ENCODE measurements at regions not wholly inside any gene's neighbourhood (a gene's known extent, or its start where the extent isn't known, plus 50 kb on each side); places are given as distances from the start of the nearest gene placed in this dataset.

DNA sequence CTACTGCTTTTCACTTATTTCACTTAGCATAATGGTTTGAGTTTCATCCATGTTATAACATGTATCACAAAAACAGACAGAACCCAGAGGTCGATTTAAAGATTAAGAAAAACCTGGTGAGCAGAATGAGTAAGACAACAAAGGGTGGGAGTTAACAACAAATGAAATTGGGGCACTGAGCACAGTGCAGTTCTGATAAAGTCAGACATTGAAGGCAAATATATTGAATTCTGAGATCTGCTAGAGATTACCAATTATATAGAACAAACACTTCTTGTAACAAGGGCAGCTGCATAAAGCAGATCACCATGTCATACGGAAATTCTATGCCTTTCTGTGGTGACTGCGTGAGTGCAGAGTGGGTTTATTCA, 517.3 kb upstream of the RORB start:
- Histone ChIP-seq H3K9me3 (ENCODE audit: control insufficient read depth, insufficient read depth, low read depth, low read length) (no peaks in the 10 kb centered on the region), H3K27me3 (ENCODE audit: control insufficient read depth, insufficient read depth, low read length) (no peaks in the 10 kb centered on the region), H3K9ac (ENCODE audit: low read length) (no peak overlapping the region), H3K4me3 (ENCODE audit: low read depth, low read length) (no peak overlapping the region), H3K27ac (ENCODE audit: low read depth, low read length) (no peak overlapping the region), H3K36me3 (ENCODE audit: control insufficient read depth, insufficient read depth, low read length) (no peaks in the 10 kb centered on the region), H3K4me1 (ENCODE audit: control insufficient read depth, insufficient read depth, low read length) (no peaks in the 10 kb centered on the region)

DNA sequence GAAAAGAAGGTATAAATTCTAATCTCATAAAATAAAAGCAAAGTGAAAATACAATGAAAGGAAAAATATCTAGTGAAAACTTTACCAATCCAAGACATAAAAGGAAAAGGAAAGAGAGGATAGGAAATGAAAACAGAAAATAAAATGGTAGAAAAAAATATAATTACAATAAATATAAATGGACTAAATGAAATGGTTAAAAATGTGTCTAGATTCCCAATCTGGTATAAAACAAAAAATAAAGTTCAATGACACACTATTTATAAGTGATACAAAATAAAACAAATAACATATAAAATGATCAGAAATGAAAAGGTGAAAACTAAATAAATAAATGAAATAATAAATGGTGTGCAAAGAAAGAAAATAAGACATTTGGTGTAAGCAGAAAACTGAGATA, 516.4 kb upstream of the RORB start:
- Histone ChIP-seq H3K9me3 (ENCODE audit: control insufficient read depth, insufficient read depth, low read depth, low read length) (no peaks in the 10 kb centered on the region), H3K36me3 (ENCODE audit: control insufficient read depth, insufficient read depth, low read length) (no peaks in the 10 kb centered on the region), H3K9ac (ENCODE audit: low read length) (no peak overlapping the region), H3K27me3 (ENCODE audit: control insufficient read depth, insufficient read depth, low read length) (no peaks in the 10 kb centered on the region), H3K4me1 (ENCODE audit: control insufficient read depth, insufficient read depth, low read length) (no peaks in the 10 kb centered on the region), H3K4me3 (ENCODE audit: low read depth, low read length) (no peak overlapping the region), H3K27ac (ENCODE audit: low read depth, low read length) (no peak overlapping the region)

DNA sequence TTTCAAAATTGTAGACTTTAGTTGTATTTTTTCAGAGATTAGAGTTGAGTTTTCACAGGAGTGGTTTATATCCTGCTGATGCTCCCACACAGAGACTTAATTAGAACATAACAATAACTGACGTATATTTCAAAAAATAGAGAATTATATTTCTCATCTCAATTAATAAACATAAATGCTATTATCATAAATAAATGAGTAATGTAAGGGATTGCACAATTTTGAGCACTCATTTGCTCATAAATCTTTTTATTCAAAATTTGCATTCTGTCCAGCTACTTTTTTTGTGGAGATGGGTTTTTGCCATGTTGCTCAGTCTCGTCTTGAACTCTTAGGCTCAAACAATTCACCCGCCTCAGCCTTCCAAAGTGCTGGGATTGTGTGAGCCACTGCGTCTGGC, 515.7 kb upstream of the RORB start:
- H3K36me3 ChIP-seq (ENCODE audit: control insufficient read depth, insufficient read depth, low read length) = no peaks in the 10 kb centered on the region
- H3K4me1 ChIP-seq (ENCODE audit: control insufficient read depth, insufficient read depth, low read length) = no peaks in the 10 kb centered on the region
- no peak overlapping the region for H3K4me3 ChIP-seq (ENCODE audit: low read depth, low read length)
- H3K9me3 ChIP-seq (ENCODE audit: control insufficient read depth, insufficient read depth, low read depth, low read length) = no peaks in the 10 kb centered on the region
- no peak overlapping the region for H3K9ac ChIP-seq (ENCODE audit: low read length)
- H3K27ac ChIP-seq (ENCODE audit: low read depth, low read length) = no peak overlapping the region
- H3K27me3 ChIP-seq (ENCODE audit: control insufficient read depth, insufficient read depth, low read length) = no peaks in the 10 kb centered on the region

DNA sequence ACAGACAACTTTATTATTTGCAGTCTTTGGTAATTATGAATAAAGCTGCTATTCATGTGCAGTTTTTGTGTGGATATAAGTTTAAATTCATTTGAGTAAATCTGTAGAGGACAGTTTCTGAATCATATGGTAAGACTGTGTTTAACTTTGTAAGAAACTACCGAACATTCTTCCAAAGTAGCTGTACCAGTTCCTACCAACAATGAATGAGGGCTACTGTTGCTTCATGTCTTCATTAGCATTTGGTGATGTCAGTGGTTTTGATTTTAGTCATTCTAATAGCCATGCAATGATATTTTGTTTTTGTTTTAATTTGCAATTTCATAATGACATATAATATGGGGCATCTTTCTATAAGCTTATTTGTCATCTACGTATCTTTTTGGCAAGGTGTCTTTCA, 501.3 kb upstream of the RORB start:
- Histone ChIP-seq H3K4me1 (ENCODE audit: control insufficient read depth, insufficient read depth, low read length) (peaks cover 19% of the 10 kb centered on the region), H3K27ac (ENCODE audit: low read depth, low read length) (no peak overlapping the region), H3K9me3 (ENCODE audit: control insufficient read depth, insufficient read depth, low read depth, low read length) (peaks cover 6% of the 10 kb centered on the region; the same call in 1 of the 2 replicates), H3K9ac (ENCODE audit: low read length) (no peak overlapping the region), H3K36me3 (ENCODE audit: control insufficient read depth, insufficient read depth, low read length) (no peaks in the 10 kb centered on the region), H3K27me3 (ENCODE audit: control insufficient read depth, insufficient read depth, low read length) (no peaks in the 10 kb centered on the region), H3K4me3 (ENCODE audit: low read depth, low read length) (no peak overlapping the region)

DNA sequence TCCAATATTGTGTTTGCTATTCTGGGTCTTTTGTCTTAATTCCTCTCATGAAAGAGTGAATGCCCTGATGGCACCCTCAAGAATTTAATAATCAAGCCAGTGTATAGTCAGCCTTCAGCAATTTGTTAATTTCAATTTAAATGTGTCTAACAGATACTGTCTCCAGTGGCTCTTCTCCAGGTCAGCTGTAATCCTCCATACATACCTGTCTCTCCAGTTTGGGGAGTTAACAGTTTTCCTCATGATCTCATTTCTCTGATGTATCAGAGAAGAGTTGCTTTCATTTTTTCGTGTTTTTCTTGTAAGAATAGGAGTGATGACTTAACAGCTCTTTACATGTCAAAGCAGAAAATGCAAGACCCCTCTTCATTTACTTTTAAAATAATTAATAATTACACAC, 500.3 kb upstream of the RORB start:
- H3K36me3 ChIP-seq (ENCODE audit: control insufficient read depth, insufficient read depth, low read length) = no peaks in the 10 kb centered on the region
- no peaks in the 10 kb centered on the region for H3K27me3 ChIP-seq (ENCODE audit: control insufficient read depth, insufficient read depth, low read length)
- H3K9ac ChIP-seq (ENCODE audit: low read length) = no peak overlapping the region
- H3K4me1 ChIP-seq (ENCODE audit: control insufficient read depth, insufficient read depth, low read length) = peaks cover 19% of the 10 kb centered on the region
- H3K9me3 ChIP-seq (ENCODE audit: control insufficient read depth, insufficient read depth, low read depth, low read length) = 0 out of 2 replicates have a peak, but pooled peaks cover 2% of the 10 kb centered on the region
- H3K4me3 ChIP-seq (ENCODE audit: low read depth, low read length) = no peak overlapping the region
- H3K27ac ChIP-seq (ENCODE audit: low read depth, low read length) = no peak overlapping the region

DNA sequence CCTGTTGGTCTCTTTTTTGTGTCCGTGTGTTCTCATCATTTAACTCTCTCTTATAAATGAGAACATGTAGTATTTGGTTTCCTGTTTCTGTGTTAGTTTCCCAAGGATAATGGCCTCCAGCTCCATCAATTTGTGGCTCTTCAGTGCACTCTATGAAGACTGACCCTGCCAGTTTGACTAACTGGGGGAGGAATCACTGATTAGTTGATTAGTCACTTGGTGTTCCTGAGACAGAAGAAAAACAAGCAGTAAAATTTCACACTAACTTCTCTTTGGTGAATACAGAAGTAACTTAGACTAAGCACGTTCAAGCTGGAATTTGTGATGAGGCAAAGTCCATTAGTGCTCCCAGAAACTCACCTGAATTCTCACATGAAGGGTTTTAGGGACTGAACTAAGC, 495.8 kb upstream of the RORB start:
- Histone ChIP-seq H3K4me3 (ENCODE audit: low read depth, low read length) (no peak overlapping the region), H3K9me3 (ENCODE audit: control insufficient read depth, insufficient read depth, low read depth, low read length) (no peaks in the 10 kb centered on the region), H3K4me1 (ENCODE audit: control insufficient read depth, insufficient read depth, low read length) (peaks cover 19% of the 10 kb centered on the region), H3K27me3 (ENCODE audit: control insufficient read depth, insufficient read depth, low read length) (no peaks in the 10 kb centered on the region), H3K36me3 (ENCODE audit: control insufficient read depth, insufficient read depth, low read length) (no peaks in the 10 kb centered on the region), H3K27ac (ENCODE audit: low read depth, low read length) (no peak overlapping the region), H3K9ac (ENCODE audit: low read length) (no peak overlapping the region)

DNA sequence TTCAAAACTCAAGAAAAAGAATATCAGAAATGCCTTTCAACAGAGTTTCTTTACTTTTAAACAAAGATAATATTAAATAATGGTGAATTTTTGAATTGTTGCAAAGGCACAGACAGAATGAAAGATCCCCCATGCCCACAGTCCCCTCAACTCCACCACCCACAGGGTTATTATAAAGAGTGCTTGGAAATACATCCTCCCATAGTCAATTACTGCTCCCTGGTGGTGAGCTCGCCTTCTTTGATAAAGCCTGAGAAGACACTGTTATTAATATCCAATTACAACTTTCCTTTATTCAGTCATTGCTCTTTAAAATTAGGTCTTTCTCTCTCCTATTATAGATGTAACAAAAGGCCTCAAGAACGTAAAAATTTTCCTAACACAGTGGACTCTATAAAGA, 490.2 kb upstream of the RORB start:
- H3K4me3 ChIP-seq (ENCODE audit: low read depth, low read length) = no peak overlapping the region

DNA sequence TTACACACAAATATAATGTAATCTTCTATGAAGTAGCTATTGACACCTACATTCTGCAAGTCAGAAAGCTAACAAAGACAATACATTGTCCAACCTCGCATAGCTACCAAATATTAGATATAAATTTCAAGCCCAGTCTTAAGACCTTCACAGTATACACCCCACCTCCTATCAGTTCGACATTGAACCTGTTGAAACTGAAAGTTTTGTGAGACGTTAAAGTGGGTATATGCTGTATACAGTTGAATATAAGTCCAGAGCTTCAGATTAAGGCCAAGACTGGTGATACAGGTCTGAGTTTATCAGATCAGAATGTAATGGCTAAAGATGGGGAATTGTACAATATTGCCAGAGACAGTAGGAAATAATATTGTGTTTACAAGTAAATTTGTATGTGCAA, 489.3 kb upstream of the RORB start:
- Histone ChIP-seq H3K4me3 (ENCODE audit: low read depth, low read length) (no peak overlapping the region), H3K27ac (ENCODE audit: low read depth, low read length) (no peak overlapping the region), H3K36me3 (ENCODE audit: control insufficient read depth, insufficient read depth, low read length) (no peaks in the 10 kb centered on the region), H3K4me1 (ENCODE audit: control insufficient read depth, insufficient read depth, low read length) (no peaks in the 10 kb centered on the region; the same call in 1 of the 2 replicates), H3K9me3 (ENCODE audit: control insufficient read depth, insufficient read depth, low read depth, low read length) (no peaks in the 10 kb centered on the region), H3K27me3 (ENCODE audit: control insufficient read depth, insufficient read depth, low read length) (no peaks in the 10 kb centered on the region), H3K9ac (ENCODE audit: low read length) (no peak overlapping the region)

More for the DNA sequence above, 490.2 kb upstream of the RORB start:
- no peak overlapping the region for H3K27ac ChIP-seq (ENCODE audit: low read depth, low read length)
- H3K36me3 ChIP-seq (ENCODE audit: control insufficient read depth, insufficient read depth, low read length) = no peaks in the 10 kb centered on the region
- H3K9ac ChIP-seq (ENCODE audit: low read length) = no peak overlapping the region
- H3K4me1 ChIP-seq (ENCODE audit: control insufficient read depth, insufficient read depth, low read length) = no peaks in the 10 kb centered on the region; the same call in 1 of the 2 replicates
- H3K9me3 ChIP-seq (ENCODE audit: control insufficient read depth, insufficient read depth, low read depth, low read length) = no peaks in the 10 kb centered on the region
- H3K27me3 ChIP-seq (ENCODE audit: control insufficient read depth, insufficient read depth, low read length) = no peaks in the 10 kb centered on the region

DNA sequence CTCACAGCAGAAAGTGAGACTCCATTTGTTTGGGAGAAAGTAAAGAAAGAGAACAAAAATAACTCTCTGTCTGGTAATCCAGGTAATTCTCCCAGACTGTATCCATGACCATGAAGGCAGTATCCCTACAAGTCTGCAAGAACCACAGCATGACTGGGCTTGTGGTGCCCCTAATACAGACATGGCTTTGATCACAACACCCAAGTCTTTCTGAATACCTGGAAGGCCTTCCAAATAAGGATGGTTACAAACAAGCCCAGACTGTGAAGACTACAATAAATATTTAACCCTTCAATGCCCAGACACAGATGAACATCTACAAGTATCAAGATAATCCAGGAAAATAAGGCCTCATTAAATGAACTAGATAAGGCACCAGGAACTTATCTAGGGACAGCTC, 481.1 kb upstream of the RORB start:
- no peaks in the 10 kb centered on the region for H3K9me3 ChIP-seq (ENCODE audit: control insufficient read depth, insufficient read depth, low read depth, low read length)
- no peak overlapping the region for H3K27ac ChIP-seq (ENCODE audit: low read depth, low read length)
- no peaks in the 10 kb centered on the region for H3K36me3 ChIP-seq (ENCODE audit: control insufficient read depth, insufficient read depth, low read length)
- H3K9ac ChIP-seq (ENCODE audit: low read length) = no peak overlapping the region
- H3K4me3 ChIP-seq (ENCODE audit: low read depth, low read length) = no peak overlapping the region
- H3K4me1 ChIP-seq (ENCODE audit: control insufficient read depth, insufficient read depth, low read length) = no peaks in the 10 kb centered on the region
- no peaks in the 10 kb centered on the region for H3K27me3 ChIP-seq (ENCODE audit: control insufficient read depth, insufficient read depth, low read length)

DNA sequence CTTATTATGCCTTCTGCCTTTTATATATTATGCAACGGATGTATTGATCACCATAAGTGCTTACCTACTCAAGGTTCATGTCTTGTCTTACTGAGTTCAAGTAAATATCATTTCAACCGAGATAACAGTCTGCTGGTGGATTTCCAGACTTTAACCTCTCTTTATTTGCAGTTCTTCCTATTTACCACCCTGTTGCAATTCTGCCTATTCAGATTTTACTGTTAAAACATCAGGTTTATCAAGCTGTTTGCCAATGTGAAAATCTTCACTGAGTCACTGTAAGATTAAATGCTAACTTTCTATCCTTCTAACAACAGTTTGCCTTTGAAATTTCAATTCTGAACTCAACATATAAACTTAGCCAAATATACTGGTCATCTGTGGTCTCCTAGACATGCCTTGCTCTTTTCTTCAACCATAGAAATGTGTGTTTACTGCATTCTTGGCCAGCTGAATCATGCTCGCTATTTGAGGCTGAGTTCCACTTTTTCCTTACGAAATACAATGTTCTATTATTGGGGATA, 471.7 kb upstream of the RORB start:
- peaks cover 3% of the 10 kb centered on the region; the same call in 1 of the 2 replicates for H3K4me1 ChIP-seq (ENCODE audit: control insufficient read depth, insufficient read depth, low read length)
- H3K9me3 ChIP-seq (ENCODE audit: control insufficient read depth, insufficient read depth, low read depth, low read length) = no peaks in the 10 kb centered on the region
- no peak overlapping the region for H3K9ac ChIP-seq (ENCODE audit: low read length)
- no peaks in the 10 kb centered on the region for H3K27me3 ChIP-seq (ENCODE audit: control insufficient read depth, insufficient read depth, low read length)
- no peak overlapping the region for H3K4me3 ChIP-seq (ENCODE audit: low read depth, low read length)
- H3K27ac ChIP-seq (ENCODE audit: low read depth, low read length) = no peak overlapping the region
- H3K36me3 ChIP-seq (ENCODE audit: control insufficient read depth, insufficient read depth, low read length) = no peaks in the 10 kb centered on the region

DNA sequence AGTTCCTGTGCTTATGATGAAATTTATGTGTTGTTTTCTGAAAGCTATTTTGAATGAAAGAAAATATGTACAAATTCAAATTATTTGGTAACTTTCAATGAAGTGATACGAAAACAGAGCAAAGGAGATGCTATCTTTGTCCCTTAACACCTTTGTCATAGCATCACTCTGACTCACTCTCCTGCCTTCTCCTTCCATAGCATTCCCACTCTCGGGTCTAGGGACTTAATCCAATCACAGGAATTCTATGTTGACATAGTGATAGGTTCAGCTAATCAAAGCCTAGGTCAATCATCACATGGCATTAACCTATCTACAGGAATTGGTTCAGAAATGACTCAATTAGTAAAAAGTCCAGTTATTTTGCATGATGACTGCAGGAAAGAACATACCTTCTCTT, 464.7 kb upstream of the RORB start:
- Histone ChIP-seq H3K4me1 (ENCODE audit: control insufficient read depth, insufficient read depth, low read length) (peaks cover 15% of the 10 kb centered on the region; the same call in 1 of the 2 replicates), H3K9ac (ENCODE audit: low read length) (no peak overlapping the region), H3K4me3 (ENCODE audit: low read depth, low read length) (no peak overlapping the region)

DNA sequence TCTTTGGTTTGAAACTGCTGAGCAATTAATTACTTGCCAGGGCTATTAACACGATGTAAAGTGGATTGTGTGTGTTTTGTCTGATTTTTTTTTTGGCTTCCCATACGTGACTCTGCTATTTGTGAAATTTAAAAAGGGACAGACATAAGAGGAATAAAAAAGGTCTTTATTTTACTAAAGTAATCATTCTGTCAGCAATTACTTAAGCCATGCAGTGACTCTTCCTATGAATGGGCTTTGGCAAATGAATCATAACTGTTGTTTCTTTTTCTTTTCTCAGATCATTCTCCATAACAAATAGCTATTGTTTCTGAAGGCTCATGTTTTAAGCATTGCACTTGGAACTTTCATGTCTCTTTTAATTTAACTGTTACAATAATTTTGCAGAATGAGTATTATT, 461.3 kb upstream of the RORB start:
- peaks cover 15% of the 10 kb centered on the region; the same call in 1 of the 2 replicates for H3K4me1 ChIP-seq (ENCODE audit: control insufficient read depth, insufficient read depth, low read length)
- no peaks in the 10 kb centered on the region for H3K9me3 ChIP-seq (ENCODE audit: control insufficient read depth, insufficient read depth, low read depth, low read length)
- H3K27me3 ChIP-seq (ENCODE audit: control insufficient read depth, insufficient read depth, low read length) = no peaks in the 10 kb centered on the region
- H3K36me3 ChIP-seq (ENCODE audit: control insufficient read depth, insufficient read depth, low read length) = no peaks in the 10 kb centered on the region
- no peak overlapping the region; the same call in 1 of the 2 replicates for H3K27ac ChIP-seq (ENCODE audit: low read depth, low read length)
- no peak overlapping the region for H3K9ac ChIP-seq (ENCODE audit: low read length)
- H3K4me3 ChIP-seq (ENCODE audit: low read depth, low read length) = no peak overlapping the region; the same call in 1 of the 2 replicates

More for the DNA sequence above, 464.7 kb upstream of the RORB start:
- Histone ChIP-seq H3K27ac (ENCODE audit: low read depth, low read length) (no peak overlapping the region), H3K36me3 (ENCODE audit: control insufficient read depth, insufficient read depth, low read length) (no peaks in the 10 kb centered on the region), H3K27me3 (ENCODE audit: control insufficient read depth, insufficient read depth, low read length) (no peaks in the 10 kb centered on the region), H3K9me3 (ENCODE audit: control insufficient read depth, insufficient read depth, low read depth, low read length) (no peaks in the 10 kb centered on the region)

Data from HUES6 (cell line).